HUDEP-2 (cell line): ENCODE measurements at regions not wholly inside any gene's neighbourhood (a gene's known extent, or its start where the extent isn't known, plus 50 kb on each side); places are given as distances from the start of the nearest gene placed in this dataset.
"Not testable (repeated sequence)": the region's sequence is repeated elsewhere in the genome, so short reads cannot be mapped to it uniquely, and the experiment has no call there.

Experiments
- DNase-seq, 76 experiments: peaks; one replicate each; lab custom pipeline; 2025; ENCODE audit not compliant: unreplicated experiment in 76 of 76; lab: John Stamatoyannopoulos, UW

GRCh38 chr7:50921114-50921813, 138.6 kb upstream of the GRB10 start:
- no peak for DNase-seq

- DNase-seq, result no peak
These were observed 137.4 kb upstream of the GRB10 start for GRCh38 chr7:50920031-50920635.

DNA sequence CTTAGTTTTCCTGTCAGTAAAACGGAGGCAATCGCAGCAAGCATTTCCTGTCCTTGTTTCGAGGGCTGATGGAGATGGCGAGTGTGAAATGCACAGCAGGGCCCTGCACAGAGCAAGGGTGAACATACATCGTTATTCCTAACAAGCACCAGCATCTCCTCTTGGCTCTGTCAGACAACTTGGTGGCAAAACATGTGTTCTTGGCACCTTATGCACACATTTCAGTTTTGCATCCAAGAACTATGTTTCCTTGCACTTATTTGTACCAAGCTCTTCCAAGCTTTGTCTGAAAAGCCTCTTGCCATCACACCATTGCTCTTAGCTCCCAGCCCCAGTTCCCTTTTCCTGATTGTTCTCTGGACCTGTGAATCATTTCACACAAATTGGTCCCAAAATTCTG, 132.9 kb upstream of the GRB10 start:
- DNase-seq, result no peak

DNA sequence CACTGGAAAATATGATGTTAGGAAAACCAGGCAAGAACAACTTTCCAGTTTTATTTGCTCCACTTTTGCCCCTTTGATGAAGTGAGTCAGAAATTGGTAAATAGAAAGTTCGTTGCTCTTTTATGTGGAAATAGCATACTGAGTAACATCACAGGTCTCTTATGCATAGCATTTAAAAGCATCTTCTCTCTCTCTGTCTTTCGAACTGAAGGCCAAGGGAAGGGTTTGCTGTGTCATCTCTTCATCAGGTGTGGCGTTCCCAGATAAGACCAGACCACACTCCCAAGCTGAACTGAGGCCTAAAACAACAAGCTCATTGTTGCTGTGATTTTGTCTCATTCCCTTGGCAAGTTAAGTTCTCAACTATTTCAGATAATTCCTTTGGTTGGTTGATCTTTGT, 131.8 kb upstream of the GRB10 start:
- DNase-seq, result no peak

DNA sequence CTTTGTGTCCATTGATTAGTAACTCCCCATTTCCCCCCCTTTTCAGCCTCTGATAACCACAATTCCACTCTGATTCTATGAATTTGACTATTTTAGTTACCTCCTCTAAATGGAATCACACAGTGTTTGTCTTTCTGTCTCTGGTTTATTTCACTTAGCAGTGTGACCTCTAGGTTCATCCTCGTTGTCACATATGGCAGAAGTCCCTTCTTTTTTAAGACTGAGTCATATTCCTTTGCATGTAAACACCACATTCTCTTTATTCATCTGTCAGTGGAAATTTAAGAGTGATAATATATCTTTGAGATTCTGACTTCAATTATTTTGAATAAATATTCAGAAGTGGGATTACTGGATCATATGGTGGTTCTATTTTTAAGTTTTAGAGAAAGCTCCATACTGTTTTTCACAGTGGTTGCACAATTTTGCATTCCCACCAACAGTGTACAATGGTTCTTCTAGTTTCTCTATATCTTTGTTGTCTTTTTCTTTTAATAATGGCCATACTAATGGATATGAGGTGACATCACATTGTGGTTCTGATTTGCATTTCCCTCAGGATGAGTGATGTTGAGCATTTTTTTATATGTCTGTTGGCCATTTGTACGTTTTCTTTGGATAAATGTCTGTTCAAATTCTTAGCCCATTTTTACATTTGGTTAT, 126.1 kb upstream of the GRB10 start:
- no peak for DNase-seq

DNA sequence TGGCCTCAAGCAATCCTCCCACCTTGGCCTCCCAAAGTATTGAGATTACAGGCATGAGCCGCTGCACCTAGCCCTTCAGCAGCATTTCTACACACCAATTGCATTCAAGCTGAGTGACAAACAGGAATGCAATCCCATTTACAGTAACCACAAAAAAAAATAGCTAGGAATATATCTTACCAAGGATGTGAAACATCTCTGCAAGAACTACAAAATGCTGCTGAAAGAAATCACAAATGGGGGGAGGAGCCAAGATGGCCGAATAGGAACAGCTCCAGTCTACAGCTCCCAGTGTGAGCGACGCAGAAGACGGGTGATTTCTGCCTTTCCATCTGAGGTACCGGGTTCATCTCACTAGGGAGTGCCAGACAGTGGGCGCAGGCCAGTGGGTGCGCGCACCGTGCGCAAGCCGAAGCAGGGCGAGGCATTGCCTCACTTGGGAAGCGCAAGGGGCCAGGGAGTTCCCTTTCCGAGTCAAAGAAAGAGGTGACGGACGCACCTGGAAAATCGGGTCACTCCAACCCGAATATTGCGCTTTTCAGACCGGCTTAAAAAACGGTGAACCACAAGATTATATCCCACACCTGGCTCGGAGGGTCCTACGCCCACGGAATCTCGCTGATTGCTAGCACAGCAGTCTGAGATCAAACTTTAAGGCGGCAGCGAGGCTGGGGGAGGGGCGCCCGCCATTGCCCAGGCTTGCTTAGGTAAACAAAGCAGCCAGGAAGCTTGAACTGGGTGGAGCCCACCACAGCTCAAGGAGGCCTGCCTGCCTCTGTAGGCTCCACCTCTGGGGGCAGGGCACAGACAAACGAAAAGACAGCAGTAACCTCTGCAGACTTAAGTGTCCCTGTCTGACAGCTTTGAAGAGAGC, 116.1 kb upstream of the GRB10 start:
- DNase-seq, result not testable (repeated sequence)

- not testable (repeated sequence) for DNase-seq
These were observed 104.4 kb upstream of the GRB10 start for GRCh38 chr7:50887061-50887460.

- no peak for DNase-seq
These were observed 89.7 kb upstream of the GRB10 start for GRCh38 chr7:50872437-50872836.

DNA sequence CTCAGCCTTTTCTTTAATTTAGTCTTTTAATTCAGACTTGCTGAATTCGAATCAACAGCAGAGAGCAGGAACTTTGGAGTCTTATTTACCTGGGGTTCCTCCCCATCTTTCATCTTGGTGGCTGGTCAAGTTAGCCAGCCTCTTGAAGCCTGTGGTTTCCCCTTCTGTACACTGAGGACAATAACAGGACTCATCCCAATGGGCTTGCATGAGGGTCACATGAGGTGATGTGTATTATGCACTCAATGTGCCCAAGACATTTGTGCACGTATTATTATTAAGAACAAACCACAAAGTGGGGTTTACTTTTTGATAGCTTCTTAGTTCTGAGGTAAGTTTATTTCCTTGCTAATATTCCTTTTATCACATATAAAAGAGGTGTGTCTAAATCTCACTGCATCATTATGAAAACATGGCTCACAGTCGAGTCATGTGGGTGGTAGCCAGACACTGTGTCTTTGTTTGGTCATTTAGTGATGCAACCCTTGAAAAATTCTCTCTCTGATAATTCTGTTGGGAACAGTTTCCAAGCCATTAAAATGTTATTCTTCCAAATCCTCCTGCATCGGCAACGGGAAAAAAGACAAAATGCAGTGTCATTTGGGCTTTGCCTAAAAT, 86.5 kb upstream of the GRB10 start:
- no peak for DNase-seq

DNA sequence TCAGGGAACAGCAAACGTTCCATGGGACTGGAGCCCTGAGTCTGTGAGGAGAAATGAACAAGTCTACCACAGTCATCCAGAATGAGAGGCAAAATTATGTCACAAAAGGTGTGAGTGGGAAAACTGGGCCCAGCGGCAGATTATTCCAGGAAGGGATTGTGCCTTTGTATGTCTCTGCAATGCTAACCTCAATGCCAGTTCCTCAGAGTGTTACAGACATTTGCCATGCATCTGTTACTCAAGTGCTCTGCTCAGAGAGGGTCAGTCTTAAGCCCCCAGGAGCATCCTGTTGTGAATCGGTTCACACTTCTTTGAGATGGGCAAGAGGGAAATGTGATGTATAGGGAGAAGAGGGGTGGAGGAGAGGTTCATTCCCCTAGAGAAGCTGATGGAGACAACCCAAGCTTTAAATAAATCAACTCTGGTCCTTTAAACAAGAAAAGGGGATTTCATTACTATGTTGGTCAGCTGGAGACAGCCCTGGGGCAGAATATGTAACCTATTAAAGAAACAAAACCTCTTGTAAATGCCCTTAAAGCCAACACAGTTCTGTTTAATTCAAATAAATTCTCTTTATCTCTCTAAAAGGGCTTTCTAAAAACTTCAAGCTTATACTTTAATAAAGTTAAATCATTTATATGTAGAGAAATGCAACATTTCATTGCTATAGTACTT, 85.9 kb upstream of the GRB10 start:
- no peak for DNase-seq

GRCh38 chr7:50867034-50867356, 84.3 kb upstream of the GRB10 start:
- DNase-seq, result no peak

DNA sequence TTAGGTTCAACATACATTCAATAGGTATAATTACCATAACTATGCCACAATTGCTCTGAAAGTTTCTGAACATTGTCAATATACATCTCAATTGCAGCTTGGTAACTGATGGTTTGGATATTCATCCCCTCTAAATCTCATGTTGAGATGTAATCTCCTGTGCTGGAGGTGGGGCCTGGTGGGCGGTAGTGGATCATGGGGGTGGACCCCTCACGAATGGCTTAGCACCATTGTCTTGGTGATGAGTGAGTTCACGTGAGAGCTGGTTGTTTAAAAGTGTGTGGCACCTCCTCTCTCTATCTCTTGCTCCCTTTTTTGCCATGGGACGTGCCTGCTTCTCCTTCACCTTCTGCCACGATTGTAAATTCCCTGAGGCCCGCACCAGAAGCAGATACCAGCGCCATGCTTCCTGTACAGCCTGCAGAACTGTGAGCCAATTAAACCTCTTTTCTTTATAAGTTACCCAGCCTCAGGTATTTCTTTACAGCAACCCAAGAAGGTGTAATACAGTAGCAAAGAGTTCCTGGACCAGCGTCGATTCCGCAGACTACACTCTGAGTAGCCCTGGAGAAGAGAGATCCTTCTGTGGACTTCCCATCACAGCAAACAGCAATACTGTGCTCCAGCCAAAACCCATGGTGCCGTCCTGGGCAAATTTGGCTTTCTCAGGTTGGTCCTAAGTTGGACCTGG, 83.8 kb upstream of the GRB10 start:
- DNase-seq, result no peak

DNA sequence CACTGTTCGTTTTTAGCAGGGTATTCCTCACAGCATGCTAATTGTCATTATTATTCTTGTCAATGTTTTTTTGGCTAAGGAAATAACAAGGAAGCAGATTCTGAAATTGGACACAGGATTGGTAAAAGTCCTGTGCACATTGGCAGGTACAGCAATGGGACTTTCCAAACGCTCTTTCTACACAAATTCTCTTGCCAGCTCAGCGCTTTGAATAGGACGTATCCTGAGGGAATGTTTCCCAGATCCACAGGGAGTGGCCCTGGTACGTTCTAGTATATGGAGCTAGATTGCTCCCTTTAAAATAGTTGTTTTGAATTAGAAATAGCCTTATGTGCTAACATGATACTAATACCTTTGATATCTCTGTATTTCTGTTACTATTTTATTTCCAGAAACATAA, 82.8 kb upstream of the GRB10 start:
- DNase-seq, result no peak

GRCh38 chr7:50864694-50865093, 82.0 kb upstream of the GRB10 start:
- no peak for DNase-seq

- DNase-seq, result no peak
These were observed 80.4 kb upstream of the GRB10 start for GRCh38 chr7:50863053-50863452.

DNA sequence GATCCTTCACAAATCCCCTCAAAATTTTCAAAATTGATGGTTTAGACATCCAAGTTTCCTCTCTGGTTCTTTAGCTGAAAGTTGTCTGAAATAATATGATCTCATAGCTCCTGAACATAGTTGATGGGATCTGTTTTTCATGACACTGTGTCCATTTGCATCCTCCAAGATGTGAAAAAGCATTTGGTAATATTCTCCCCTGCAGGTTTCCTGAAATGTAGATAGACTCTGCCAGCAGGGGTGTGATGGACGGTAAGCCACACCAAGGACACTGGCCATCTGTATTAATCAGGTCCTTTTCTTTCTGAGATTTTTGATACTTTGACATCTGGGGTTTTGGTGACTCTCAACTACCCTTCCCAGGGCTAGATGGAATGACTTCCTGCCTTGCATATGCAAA, 79.6 kb upstream of the GRB10 start:
- no peak for DNase-seq

DNA sequence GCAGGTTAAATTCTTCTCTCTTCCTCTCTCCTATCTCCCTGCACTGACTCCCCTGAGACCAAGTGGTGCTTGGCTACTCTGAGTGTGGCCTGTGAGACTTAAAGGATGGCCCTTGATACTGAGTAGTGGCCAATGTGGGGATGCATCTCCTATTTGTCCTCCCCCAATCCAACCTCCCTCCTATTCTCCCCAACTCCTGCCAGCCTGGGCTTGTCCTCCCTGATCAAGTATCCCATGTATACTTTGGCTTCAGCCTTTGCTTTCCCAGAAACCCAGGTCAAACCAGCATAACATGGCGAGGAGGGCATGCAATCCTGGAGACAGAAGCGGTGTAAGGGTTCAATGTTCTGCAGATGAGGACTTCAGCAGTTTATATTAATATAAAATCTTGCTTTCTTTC, 77.9 kb upstream of the GRB10 start:
- DNase-seq, result no peak

DNA sequence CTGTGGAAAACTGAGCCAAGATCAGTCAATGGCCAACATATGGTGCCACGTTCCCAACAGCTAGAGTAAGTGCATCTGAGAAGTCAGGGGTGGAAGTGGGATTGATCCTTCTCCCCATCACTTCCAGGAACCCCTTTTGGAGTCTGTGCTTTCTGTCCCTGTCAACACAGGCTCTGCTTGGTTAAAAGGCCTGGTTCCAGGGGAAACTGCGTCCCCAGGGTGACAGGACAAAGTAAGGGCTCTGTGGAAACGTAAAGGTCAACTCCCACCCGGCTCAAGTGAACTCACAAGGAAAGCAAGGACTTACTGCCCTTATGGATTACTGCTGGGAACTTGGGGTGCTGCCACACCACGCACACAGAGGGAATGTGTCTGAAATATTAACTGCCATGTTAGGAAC, 77.5 kb upstream of the GRB10 start:
- DNase-seq, result no peak

- no peak for DNase-seq
These were observed 76.0 kb upstream of the GRB10 start for GRCh38 chr7:50858528-50859245.
